ENCODE measurements at regions not wholly inside any gene's neighbourhood (a gene's known extent, or its start where the extent isn't known, plus 50 kb on each side); places are given as distances from the start of the nearest gene placed in this dataset.
"Not testable (repeated sequence)": the region's sequence is repeated elsewhere in the genome, so short reads cannot be mapped to it uniquely, and the experiment has no call there.

- DNase-seq (ENCODE audit: low spot score) = no peak
These were observed 187.7 kb downstream of the MTERF1 start for GRCh38 chr7:91692800-91693199.

GRCh38 chr7:91694351-91694841 lies 186.1 kb downstream of the MTERF1 start:
- DNase-seq (ENCODE audit: low spot score) = no peak

GRCh38 chr7:91710881-91711280 lies 169.6 kb downstream of the MTERF1 start:
- no peak for DNase-seq (ENCODE audit: low spot score)

GRCh38 chr7:91713669-91714068 lies 166.8 kb downstream of the MTERF1 start:
- DNase-seq (ENCODE audit: low spot score) = no peak

GRCh38 chr7:91717681-91718470 lies 162.6 kb downstream of the MTERF1 start:
- no peak for DNase-seq (ENCODE audit: low spot score)

- DNase-seq (ENCODE audit: low spot score) = no peak
These were observed 161.5 kb downstream of the MTERF1 start for GRCh38 chr7:91719008-91719407.

- no peak for DNase-seq (ENCODE audit: low spot score)
These were observed 160.1 kb downstream of the MTERF1 start for GRCh38 chr7:91720260-91720937.

- no peak for DNase-seq (ENCODE audit: low spot score)
These were observed 157.7 kb downstream of the MTERF1 start for GRCh38 chr7:91722831-91723230.

- not testable (repeated sequence) for DNase-seq (ENCODE audit: low spot score)
These were observed 151.5 kb downstream of the MTERF1 start for GRCh38 chr7:91729046-91729445.

- no peak for DNase-seq (ENCODE audit: low spot score)
These were observed 148.5 kb downstream of the MTERF1 start for GRCh38 chr7:91731976-91732375.

GRCh38 chr7:91749418-91749817 lies 131.1 kb downstream of the MTERF1 start:
- DNase-seq (ENCODE audit: low spot score) = no peak

GRCh38 chr7:91750091-91750490 lies 130.4 kb downstream of the MTERF1 start:
- no peak for DNase-seq (ENCODE audit: low spot score)

- DNase-seq (ENCODE audit: low spot score) = no peak
These were observed 128.4 kb downstream of the MTERF1 start for GRCh38 chr7:91752102-91752501.

- DNase-seq (ENCODE audit: low spot score) = not testable (repeated sequence)
These were observed 126.2 kb downstream of the MTERF1 start for GRCh38 chr7:91754280-91754679.

GRCh38 chr7:91755121-91755520 lies 125.4 kb downstream of the MTERF1 start:
- not testable (repeated sequence) for DNase-seq (ENCODE audit: low spot score)

- DNase-seq (ENCODE audit: low spot score) = peak; percentile 62
These were observed 121.2 kb downstream of the MTERF1 start for GRCh38 chr7:91759205-91759863.

- no peak for DNase-seq (ENCODE audit: low spot score)
These were observed 112.7 kb downstream of the MTERF1 start for GRCh38 chr7:91767820-91768219.

- DNase-seq (ENCODE audit: low spot score) = no peak
These were observed 109.1 kb downstream of the MTERF1 start for GRCh38 chr7:91771394-91771793.

- DNase-seq (ENCODE audit: low spot score) = no peak
These were observed 108.3 kb downstream of the MTERF1 start for GRCh38 chr7:91771921-91772815.

GRCh38 chr7:91776171-91776570 lies 104.3 kb downstream of the MTERF1 start:
- no peak for DNase-seq (ENCODE audit: low spot score)

- DNase-seq (ENCODE audit: low spot score) = no peak
These were observed 103.0 kb downstream of the MTERF1 start for GRCh38 chr7:91777522-91777921.

GRCh38 chr7:91778416-91778815 lies 102.1 kb downstream of the MTERF1 start:
- no peak for DNase-seq (ENCODE audit: low spot score)

Data from SW480 (cell line).